ENCODE measurements at regions not wholly inside any gene's neighbourhood (a gene's known extent, or its start where the extent isn't known, plus 50 kb on each side); places are given as distances from the start of the nearest gene placed in this dataset.
"Not testable (repeated sequence)": the region's sequence is repeated elsewhere in the genome, so short reads cannot be mapped to it uniquely, and the experiment has no call there.

DNA sequence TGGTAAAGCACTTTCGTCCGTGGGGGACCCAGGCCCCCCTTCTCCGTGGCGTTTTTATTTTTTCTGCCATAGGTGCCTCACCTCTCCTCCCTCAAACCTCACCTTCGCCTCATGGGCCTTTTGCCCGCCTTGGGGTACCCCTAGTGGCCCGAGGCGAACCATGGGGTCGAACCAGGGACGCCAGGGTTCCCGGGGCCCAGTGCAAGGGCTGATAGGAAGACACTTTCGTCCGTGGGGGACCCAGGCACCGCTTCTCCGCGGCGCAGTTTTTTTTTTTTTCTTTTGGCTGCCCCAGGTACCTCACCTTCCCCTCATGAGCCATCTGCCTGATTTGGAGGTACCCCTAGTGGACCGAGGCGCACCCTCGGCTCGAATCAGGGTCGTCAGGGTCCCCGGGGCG is 527.8 kb downstream of the FOXD4L4 start:
- TF ChIP-seq, protein P1, sequence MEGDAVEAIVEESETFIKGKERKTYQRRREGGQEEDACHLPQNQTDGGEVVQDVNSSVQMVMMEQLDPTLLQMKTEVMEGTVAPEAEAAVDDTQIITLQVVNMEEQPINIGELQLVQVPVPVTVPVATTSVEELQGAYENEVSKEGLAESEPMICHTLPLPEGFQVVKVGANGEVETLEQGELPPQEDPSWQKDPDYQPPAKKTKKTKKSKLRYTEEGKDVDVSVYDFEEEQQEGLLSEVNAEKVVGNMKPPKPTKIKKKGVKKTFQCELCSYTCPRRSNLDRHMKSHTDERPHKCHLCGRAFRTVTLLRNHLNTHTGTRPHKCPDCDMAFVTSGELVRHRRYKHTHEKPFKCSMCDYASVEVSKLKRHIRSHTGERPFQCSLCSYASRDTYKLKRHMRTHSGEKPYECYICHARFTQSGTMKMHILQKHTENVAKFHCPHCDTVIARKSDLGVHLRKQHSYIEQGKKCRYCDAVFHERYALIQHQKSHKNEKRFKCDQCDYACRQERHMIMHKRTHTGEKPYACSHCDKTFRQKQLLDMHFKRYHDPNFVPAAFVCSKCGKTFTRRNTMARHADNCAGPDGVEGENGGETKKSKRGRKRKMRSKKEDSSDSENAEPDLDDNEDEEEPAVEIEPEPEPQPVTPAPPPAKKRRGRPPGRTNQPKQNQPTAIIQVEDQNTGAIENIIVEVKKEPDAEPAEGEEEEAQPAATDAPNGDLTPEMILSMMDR (IDR thresholded peaks at IDR 0.05; ENCODE audit: poor library complexity) = not testable (repeated sequence)
- not testable (repeated sequence) for TF ChIP-seq EZH2 (IDR thresholded peaks at IDR 0.05; ENCODE audit: borderline replicate concordance)

Measured in hepatocyte (in vitro differentiated cells).